ENCODE measurements at regions not wholly inside any gene's neighbourhood (a gene's known extent, or its start where the extent isn't known, plus 50 kb on each side); places are given as distances from the start of the nearest gene placed in this dataset.

DNA sequence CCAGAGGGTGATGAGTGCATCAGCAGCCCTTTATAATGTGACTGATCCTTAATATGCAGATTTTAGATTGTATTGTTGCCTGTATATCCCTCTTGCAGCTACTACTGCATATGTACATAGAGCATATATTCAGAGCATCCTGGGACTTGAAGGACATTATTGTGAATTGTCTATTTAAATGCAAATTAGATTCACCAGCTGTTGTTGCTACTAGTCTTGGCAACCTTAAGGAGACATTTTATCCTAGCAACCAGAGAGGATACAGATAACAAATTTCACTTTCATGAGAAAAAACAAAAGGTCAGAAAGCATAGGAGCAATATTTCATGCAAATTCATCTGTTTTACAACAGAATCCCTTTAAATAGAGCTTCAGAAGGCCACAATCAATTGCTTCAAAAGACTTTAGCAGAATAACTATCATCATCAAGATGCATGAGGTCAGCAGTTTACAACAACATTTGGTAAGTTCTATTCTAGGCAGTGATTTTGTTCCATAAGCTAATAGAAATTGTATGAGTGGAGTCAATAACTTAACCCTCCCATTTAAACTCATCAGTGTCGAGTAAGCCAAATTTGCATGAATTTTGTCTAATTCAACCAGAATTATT is 148.6 kb downstream of the GC start:
- no TSS peak for BruUV-seq (replicated peaks)

DNA sequence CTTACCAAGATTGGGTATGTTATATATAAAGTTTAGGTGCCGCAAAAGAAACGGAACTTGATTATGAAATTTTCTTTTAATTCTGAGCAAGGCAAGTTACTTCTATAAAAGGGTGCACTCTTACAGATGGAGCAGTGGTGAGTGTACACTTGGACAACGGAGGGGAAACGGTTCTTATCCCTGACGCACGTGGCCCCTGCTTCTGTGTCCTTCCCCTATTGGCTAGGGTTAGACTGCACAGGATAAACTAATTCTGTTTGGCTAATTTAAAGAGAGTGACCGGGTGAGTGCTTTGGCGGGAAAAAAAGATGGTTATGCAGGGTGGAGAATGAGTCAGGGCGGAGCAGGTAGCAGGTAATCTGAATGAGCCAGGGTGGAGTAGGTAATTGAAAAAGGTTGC is 149.5 kb downstream of the GC start:
- TF ChIP-seq, protein P1, sequence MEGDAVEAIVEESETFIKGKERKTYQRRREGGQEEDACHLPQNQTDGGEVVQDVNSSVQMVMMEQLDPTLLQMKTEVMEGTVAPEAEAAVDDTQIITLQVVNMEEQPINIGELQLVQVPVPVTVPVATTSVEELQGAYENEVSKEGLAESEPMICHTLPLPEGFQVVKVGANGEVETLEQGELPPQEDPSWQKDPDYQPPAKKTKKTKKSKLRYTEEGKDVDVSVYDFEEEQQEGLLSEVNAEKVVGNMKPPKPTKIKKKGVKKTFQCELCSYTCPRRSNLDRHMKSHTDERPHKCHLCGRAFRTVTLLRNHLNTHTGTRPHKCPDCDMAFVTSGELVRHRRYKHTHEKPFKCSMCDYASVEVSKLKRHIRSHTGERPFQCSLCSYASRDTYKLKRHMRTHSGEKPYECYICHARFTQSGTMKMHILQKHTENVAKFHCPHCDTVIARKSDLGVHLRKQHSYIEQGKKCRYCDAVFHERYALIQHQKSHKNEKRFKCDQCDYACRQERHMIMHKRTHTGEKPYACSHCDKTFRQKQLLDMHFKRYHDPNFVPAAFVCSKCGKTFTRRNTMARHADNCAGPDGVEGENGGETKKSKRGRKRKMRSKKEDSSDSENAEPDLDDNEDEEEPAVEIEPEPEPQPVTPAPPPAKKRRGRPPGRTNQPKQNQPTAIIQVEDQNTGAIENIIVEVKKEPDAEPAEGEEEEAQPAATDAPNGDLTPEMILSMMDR (conservative IDR thresholded peaks at IDR 0.05; ENCODE audit: low read depth, low read length) = no peak
- no peak for TF ChIP-seq EZH2 (IDR thresholded peaks at IDR 0.05; ENCODE audit: borderline replicate concordance, low read depth, low read length, poor library complexity, severe bottlenecking)
- BruUV-seq (replicated peaks) = no TSS peak
- H3K4me3 ChIP-seq (ENCODE audit: low read depth, low read length, poor library complexity, severe bottlenecking) = no peak overlapping the region
- H3K27me3 ChIP-seq (replicated peaks; ENCODE audit: insufficient read depth, low read depth, low read length, poor library complexity) = no peaks in the 10 kb centered on the region
- POLR2A ChIA-PET (ENCODE audit: low non-redundant PET) = no interaction called here
- DNase-seq (ENCODE audit: low spot score) = no peak
- H3K9me3 ChIP-seq (ENCODE audit: low read depth, low read length, poor library complexity, severe bottlenecking) = no peaks in the 10 kb centered on the region
- intact Hi-C loops (cut with micrococcal nuclease; ENCODE audit: unreplicated experiment) = no loop called here
- no peaks in the 10 kb centered on the region for H3K36me3 ChIP-seq (ENCODE audit: insufficient read depth, low read length, poor library complexity, severe bottlenecking)
- CTCF ChIA-PET = no interaction called here
- H3K27ac ChIP-seq (ENCODE audit: low read depth, low read length, poor library complexity, severe bottlenecking) = no peak overlapping the region
- no peaks in the 10 kb centered on the region for H3K4me1 ChIP-seq (ENCODE audit: insufficient read depth, low read length, poor library complexity, severe bottlenecking)

More for the DNA sequence above, 148.6 kb downstream of the GC start:
- intact Hi-C loops (cut with micrococcal nuclease; ENCODE audit: unreplicated experiment) = no loop called here
- DNase-seq (ENCODE audit: low spot score) = peak; percentile 1
- H3K27me3 ChIP-seq (replicated peaks; ENCODE audit: insufficient read depth, low read depth, low read length, poor library complexity) = no peaks in the 10 kb centered on the region
- H3K4me3 ChIP-seq (ENCODE audit: low read depth, low read length, poor library complexity, severe bottlenecking) = no peak overlapping the region
- H3K27ac ChIP-seq (ENCODE audit: low read depth, low read length, poor library complexity, severe bottlenecking) = no peak overlapping the region
- TF ChIP-seq, protein P1 (conservative IDR thresholded peaks at IDR 0.05; ENCODE audit: low read depth, low read length) = no peak
- TF ChIP-seq EZH2 (IDR thresholded peaks at IDR 0.05; ENCODE audit: borderline replicate concordance, low read depth, low read length, poor library complexity, severe bottlenecking) = no peak
- CTCF ChIA-PET = no interaction called here
- no peaks in the 10 kb centered on the region for H3K4me1 ChIP-seq (ENCODE audit: insufficient read depth, low read length, poor library complexity, severe bottlenecking)
- no peaks in the 10 kb centered on the region for H3K9me3 ChIP-seq (ENCODE audit: low read depth, low read length, poor library complexity, severe bottlenecking)
- POLR2A ChIA-PET (ENCODE audit: low non-redundant PET) = no interaction called here
- H3K36me3 ChIP-seq (ENCODE audit: insufficient read depth, low read length, poor library complexity, severe bottlenecking) = no peaks in the 10 kb centered on the region

DNA sequence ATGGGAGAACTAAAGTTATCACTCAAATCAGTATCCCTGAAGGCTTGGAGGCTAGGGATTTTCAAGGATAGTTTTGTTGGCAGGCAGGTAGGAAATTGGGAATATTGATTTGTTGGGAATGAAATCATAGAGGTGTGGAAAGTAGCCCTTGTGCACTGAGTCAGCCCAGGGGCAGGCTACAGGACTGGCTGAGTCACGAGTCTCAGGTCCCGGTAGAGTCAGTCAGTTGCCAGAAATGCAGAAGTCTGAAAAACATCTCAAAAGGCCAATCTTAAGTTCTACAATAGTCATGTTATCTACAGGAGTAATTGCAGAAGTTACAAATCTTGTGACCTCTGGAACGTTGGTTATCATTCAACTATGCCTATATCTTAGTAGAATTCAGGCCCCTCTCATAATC is 153.1 kb downstream of the GC start:
- Histone ChIP-seq H3K27me3 (replicated peaks; ENCODE audit: insufficient read depth, low read depth, low read length, poor library complexity) (no peaks in the 10 kb centered on the region), H3K27ac (ENCODE audit: low read depth, low read length, poor library complexity, severe bottlenecking) (no peak overlapping the region), H3K4me3 (ENCODE audit: low read depth, low read length, poor library complexity, severe bottlenecking) (no peak overlapping the region), H3K36me3 (ENCODE audit: insufficient read depth, low read length, poor library complexity, severe bottlenecking) (no peaks in the 10 kb centered on the region), H3K9me3 (ENCODE audit: low read depth, low read length, poor library complexity, severe bottlenecking) (no peaks in the 10 kb centered on the region), H3K4me1 (ENCODE audit: insufficient read depth, low read length, poor library complexity, severe bottlenecking) (no peaks in the 10 kb centered on the region)
- intact Hi-C loops (cut with micrococcal nuclease; ENCODE audit: unreplicated experiment) = no loop called here
- no TSS peak for BruUV-seq (replicated peaks)
- POLR2A ChIA-PET (ENCODE audit: low non-redundant PET) = no interaction called here
- CTCF ChIA-PET = no interaction called here
- DNase-seq (ENCODE audit: low spot score) = no peak
- TF ChIP-seq, protein P1 (conservative IDR thresholded peaks at IDR 0.05; ENCODE audit: low read depth, low read length) = no peak

All from A673 (cell line).